Activated CD4-positive, alpha-beta T cell treated with anti-CD3 and anti-CD28 coated beads, Interleukin-2, amount 50 U/mL, for 24 hours (primary cell): ENCODE measurements at regions not wholly inside any gene's neighbourhood (a gene's known extent, or its start where the extent isn't known, plus 50 kb on each side); places are given as distances from the start of the nearest gene placed in this dataset.

Experiments used
- DNase-seq, 2 donors: peaks; one replicate each; pipeline ENCODE4 v3.0.0-alpha.2; 2020; ENCODE audit warnings: low read depth in 1 of 2, low spot score in 1 of 2

DNA sequence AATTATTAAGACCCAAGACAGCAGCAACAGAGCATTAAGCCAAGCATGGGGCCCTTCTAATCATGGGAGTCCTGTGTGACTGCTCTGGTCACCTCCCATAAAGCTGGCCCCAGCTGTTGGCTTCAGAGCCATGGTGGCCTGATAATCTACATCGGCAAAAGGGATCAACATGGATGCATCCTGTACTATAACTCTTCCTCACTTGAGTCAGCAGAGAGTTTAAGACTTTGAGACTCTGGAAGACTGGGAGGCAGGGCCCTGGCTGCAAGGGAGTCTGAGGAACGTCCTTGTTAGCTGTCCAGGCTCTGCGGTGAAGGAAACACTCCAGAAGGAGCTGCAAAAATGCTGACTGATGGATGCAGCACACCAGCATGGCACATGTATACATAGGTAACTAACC is 95.0 kb upstream of the KIAA1217 start:
- no peak for DNase-seq

DNA sequence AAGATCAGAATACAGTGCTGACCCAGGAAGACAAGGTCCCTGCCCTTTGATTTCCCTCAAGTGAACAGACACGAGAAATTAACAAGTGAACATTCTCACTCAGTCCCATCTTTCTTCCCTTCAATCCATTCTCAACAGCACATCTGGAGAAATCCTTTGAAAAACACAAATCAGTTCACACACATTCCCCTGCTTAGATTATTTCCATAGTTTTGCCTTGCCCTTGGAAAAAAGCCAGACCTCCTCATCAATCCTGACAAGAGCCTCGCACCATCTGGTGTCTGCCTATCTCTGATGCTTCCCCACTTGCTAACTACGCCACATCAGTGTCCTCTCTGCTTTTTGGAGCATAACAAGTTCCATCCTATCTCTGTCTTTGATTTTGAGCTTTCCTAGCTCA is 94.4 kb upstream of the KIAA1217 start:
- DNase-seq, result no peak

DNA sequence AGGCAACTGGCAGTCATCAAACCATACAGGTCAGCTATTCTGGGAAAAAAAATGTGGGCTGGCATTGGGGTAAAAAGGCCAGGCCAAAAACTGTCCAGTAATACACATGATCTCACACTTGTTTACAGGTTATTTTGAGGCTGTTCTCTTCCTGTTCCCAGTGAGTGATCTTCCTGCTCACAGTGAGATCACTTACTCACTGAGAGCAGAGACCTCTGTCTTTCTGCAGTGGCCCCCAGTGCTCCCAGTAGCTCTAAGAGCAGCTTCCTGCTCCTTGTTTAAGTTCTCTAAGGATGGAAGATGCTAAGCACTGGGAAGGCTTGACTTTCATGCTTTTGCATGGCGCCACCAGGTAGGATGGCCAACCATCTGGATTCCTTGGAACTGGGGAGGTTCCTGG is 93.5 kb upstream of the KIAA1217 start:
- no peak for DNase-seq

DNA sequence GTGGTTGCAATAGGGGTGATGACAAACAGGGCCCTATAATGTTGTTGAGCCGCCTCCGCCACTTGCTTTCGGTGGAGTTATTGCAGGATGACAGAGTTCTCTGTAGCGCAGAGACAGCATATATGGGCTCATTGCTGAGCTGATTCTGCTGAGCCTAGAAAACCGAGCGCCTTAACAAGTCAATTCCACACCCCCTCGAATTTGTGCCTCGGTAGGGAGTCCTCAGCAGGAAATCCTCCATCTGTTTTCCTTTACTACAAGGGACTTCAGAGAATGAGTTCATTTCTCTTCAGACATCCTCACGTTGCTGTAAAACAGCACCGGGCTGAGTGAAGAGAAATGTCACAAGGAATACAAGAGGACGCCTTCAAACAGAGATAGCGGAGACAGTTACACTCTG is 90.7 kb upstream of the KIAA1217 start:
- DNase-seq, result no peak

DNA sequence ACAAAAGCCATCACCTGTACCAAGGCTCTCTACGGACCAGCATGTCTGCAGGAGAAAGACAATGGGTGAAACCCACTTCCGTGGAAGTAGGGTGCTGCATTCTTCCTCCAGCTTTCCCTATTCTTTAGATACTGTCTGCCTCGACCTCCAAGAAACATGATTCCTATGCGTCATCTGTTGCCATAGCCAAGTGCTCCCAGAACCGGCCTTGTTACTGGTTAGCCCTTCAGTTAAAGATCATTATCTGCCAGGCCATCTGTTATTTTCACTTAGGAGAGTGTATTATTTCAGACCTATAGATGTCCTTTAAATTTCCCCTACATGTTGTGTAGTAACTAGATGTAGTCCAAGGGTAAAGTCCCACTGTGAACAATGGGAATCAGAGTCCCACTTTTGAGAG is 89.0 kb upstream of the KIAA1217 start:
- no peak for DNase-seq

DNA sequence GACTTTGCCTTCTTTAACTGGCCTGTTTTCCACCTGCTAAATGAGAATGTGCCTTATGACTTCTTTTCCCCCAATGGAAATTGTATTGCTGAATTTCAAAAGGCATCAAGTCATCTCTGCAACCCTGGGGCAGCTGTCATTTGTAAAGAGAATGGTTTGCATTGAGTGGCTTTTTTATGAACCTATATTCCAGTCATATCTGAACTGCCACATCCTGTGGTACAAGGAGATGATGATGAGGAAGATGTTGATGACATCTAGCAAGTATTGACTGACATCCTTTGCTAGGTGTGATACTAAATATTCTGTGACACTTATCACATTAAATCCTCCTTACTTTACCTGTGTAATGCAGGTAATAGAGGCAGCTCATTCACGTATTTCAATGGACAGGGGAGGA is 88.3 kb upstream of the KIAA1217 start:
- no peak for DNase-seq

GRCh38 chr10:24127516-24127915 is 81.4 kb upstream of the KIAA1217 start:
- DNase-seq, result no peak

DNA sequence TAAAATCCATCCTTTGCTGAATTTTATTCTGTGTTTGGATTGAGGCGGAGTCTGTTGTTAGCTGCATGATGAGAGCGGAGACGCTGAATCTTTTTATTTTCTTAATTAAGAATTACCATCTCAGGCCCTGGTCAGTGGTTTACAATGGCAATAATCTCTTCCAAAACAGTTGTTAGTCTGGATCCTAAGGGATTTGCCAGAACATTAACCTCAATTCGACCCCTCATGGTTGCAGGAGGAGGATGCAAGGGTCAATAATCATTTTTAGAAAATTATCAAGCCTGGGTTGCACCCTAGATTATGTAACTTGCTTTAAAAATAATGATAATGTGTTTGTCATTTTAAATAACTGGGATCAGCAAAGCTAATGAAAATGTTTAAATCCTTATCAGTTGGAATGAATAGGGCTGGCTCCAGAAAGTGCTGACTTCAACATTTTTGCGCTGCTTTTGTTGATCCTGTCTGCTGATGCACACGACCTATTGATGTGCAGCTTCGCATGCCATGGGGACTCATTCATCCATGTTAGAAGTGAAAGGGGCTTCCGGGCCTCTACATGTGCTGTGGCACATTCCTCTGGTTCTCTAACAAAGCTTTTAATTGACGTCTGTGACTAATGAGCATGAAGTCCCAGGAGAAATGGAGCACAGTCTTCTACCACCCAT is 80.7 kb upstream of the KIAA1217 start:
- DNase-seq, result no peak

DNA sequence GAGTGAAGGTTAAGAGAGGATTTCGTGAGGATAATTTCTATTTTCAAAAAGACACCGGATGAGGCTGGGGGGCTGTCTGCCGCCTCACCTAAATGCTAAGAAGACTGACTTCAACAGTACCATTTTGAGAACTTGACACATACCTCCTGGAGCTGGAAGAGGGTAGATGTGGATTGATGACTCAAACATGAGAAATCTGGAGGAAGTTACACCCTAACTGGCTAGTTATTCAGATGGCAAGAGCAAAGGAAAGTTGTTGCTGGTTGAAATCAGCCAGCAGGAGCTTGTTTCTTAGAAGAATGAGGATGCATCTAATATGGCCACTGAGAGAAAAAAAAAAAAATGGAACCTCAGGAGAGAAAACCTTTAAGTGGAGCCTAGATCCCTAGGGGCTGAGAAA is 76.2 kb upstream of the KIAA1217 start:
- DNase-seq, result no peak

DNA sequence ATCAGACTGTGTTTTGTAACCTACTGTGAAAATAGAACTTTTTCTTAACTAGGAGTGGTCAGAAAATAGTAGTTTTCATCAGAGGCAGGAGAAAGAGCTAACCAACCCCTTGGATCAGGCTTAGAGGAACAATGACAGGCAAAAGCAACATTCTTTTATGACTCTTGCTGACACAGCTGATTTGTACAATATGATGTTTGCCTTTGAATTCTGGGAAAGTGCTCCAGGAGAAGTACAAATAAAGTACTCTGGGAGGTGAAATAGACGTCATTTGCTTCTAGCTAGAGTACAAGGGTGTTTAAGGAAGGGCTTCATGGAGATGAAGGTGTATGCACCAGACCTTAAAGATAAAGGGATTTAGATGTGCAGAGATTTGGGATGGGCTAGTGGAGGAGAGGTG is 75.1 kb upstream of the KIAA1217 start:
- no peak for DNase-seq

DNA sequence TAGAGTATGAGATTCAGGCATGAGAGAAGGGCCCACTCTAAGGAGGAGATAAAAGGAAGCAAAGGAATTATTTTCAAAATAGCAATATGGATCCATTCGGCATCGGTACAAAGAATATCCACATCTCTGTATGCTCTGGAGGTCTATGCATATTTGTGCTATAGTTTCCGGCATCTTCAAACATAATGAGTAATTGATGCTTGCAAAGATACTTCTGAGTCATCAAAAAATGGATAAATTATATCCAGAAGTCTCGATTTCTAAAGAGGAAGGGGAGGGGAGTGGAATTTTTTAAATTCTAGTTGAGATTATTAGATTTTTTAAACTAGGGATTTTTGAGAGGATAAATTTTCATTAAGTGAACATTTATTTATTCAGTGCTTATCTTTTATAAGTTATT is 72.9 kb upstream of the KIAA1217 start:
- DNase-seq, result no peak

DNA sequence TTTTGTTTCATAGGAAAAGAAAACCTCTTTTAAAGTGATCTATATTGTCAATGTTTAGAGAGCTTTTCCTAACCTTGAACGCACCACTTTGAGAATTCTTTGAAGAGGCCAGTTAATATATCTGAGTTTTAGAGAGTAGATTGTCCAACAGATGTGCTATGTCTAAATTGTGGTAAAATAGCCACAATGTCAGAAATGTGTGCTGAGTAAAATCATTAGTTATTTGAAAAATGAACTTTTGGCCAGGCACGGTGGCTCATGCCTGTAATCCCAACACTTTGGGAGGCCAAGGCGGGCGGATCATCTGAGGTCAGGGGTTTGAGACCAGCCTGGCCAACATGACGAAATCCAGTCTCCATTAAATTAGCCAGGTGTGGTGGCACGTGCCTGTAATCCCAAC is 61.6 kb upstream of the KIAA1217 start:
- no peak for DNase-seq

GRCh38 chr10:24149640-24150039 is 59.3 kb upstream of the KIAA1217 start:
- DNase-seq, result no peak

DNA sequence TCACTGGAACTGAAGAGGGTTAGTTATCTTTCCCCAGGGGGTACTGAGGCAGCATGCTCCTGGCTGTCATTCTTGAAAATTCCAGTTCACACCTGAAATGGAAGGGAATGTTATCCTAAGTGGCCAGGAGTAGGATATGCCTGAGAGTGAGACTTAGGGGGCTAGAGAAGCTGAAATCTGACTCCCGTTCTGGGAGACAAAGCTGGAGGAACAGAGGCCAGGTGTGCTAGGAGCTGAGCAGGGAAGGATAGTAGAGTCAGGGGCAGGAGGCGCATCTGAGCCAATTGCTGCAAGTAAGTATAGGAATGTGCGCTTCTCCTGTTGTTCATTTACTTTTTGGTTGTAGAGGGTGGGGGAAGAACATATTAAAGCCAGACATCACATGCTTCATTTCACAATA is 58.1 kb upstream of the KIAA1217 start:
- no peak for DNase-seq

DNA sequence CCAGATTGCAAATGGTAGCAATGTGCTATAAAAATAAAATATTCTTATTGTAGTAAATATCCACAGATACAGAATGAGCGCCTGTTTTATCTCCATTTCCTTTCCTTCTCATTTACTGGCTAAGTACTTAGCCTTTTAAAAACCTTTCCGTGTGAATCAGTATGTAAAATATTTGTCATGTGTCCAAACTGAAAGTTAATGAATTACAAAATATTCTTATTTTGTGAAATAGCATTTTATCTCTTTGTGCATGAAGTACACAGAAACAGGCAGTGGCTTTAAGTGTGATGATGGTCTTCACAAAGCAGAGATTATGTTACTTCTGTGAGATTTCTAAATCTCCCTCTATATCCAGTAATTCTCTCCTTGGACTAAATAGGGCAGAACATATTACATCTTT is 56.7 kb upstream of the KIAA1217 start:
- DNase-seq, result no peak

DNA sequence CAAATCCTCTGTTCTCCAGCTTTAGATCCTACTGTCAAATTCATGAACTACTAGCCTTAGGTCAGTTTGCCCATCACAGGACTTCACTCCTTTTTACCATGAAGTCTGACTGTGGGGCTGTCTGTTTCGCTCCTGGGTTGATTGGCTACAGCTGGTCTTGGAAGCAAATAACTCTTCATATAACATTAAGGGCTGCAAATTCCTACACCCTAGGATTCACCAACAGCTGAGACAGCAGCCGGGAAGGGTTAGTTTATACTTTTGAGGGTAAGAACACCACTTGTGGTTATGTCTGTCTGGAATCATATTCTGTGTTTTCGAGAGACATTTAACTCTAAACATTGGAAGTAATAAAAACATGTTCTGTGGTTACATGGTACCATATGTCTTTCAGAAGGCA is 55.9 kb upstream of the KIAA1217 start:
- no peak for DNase-seq

GRCh38 chr10:24153537-24153936 is 55.4 kb upstream of the KIAA1217 start:
- DNase-seq, result no peak

DNA sequence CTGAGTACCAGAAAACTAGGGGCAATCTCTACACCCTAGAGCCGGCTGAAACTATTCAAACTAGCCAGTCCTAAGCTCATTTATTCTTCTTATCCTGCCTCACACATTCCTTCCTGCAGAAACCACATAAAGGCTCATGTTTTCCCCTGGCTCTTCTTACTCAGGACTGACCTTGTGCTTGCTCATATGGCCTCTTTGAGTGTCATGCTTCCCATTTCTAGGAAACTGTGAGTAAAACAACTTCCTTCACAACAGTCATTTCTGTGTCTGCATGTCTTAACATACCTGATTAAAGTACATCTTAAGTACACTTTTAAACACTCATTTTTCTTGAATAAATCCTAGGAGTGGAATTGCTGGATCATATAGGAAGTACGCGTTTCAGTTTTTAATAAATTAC is 52.3 kb upstream of the KIAA1217 start:
- DNase-seq, result no peak

- DNase-seq, result no peak
Observed at GRCh38 chr10:24157567-24157966, 51.4 kb upstream of the KIAA1217 start.
